PC-9 (cell line): ENCODE measurements at regions not wholly inside any gene's neighbourhood (a gene's known extent, or its start where the extent isn't known, plus 50 kb on each side); places are given as distances from the start of the nearest gene placed in this dataset.

Source experiments
- EZH2 ChIP-seq: fragments of 200-600 bp; sonication (generic); IDR thresholded peaks from 2 replicates; pipeline ENCODE4 v1.8.0; 2017; ENCODE audit warnings: antibody characterized with exemption, low read depth
- TF ChIP-seq, protein P1 (sequence below): fragments of 200-600 bp; sonication (generic); conservative IDR thresholded peaks from 2 replicates; pipeline ENCODE4 v1.6.1; 2017; ENCODE audit warnings: mixed run types, antibody characterized with exemption, mild to moderate bottlenecking, moderate library complexity

DNA sequence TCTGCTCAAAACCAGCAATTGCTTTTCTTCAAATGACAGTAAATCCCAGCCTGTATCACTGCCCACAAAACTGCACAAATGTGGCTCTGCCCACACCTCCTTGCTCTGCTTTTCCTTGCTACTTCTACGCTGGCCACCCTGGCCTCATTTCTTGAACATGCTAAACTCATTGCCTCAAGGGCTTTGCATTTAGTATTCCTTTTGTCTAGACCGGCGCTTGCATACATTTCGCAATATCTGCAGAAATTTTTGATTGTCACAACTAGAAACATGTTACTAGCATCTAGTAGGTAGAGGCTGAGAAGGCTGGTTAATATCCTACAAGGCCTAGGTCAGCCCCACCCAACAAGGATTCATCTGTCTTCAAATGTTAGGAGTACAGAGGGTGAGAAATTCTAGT is 2357.8 kb downstream of the MAT2B start:
- TF ChIP-seq, protein P1, sequence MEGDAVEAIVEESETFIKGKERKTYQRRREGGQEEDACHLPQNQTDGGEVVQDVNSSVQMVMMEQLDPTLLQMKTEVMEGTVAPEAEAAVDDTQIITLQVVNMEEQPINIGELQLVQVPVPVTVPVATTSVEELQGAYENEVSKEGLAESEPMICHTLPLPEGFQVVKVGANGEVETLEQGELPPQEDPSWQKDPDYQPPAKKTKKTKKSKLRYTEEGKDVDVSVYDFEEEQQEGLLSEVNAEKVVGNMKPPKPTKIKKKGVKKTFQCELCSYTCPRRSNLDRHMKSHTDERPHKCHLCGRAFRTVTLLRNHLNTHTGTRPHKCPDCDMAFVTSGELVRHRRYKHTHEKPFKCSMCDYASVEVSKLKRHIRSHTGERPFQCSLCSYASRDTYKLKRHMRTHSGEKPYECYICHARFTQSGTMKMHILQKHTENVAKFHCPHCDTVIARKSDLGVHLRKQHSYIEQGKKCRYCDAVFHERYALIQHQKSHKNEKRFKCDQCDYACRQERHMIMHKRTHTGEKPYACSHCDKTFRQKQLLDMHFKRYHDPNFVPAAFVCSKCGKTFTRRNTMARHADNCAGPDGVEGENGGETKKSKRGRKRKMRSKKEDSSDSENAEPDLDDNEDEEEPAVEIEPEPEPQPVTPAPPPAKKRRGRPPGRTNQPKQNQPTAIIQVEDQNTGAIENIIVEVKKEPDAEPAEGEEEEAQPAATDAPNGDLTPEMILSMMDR: no peak
- TF ChIP-seq EZH2: no peak
